ENCODE measurements at regions not wholly inside any gene's neighbourhood (a gene's known extent, or its start where the extent isn't known, plus 50 kb on each side); places are given as distances from the start of the nearest gene placed in this dataset.

GRCh38 chr11:56849250-56849649, 100.8 kb upstream of the OR9G4 start:
- no peak overlapping the region for H3K4me3 ChIP-seq (ENCODE audit: low read depth, low read length)
- TF ChIP-seq, protein P1, sequence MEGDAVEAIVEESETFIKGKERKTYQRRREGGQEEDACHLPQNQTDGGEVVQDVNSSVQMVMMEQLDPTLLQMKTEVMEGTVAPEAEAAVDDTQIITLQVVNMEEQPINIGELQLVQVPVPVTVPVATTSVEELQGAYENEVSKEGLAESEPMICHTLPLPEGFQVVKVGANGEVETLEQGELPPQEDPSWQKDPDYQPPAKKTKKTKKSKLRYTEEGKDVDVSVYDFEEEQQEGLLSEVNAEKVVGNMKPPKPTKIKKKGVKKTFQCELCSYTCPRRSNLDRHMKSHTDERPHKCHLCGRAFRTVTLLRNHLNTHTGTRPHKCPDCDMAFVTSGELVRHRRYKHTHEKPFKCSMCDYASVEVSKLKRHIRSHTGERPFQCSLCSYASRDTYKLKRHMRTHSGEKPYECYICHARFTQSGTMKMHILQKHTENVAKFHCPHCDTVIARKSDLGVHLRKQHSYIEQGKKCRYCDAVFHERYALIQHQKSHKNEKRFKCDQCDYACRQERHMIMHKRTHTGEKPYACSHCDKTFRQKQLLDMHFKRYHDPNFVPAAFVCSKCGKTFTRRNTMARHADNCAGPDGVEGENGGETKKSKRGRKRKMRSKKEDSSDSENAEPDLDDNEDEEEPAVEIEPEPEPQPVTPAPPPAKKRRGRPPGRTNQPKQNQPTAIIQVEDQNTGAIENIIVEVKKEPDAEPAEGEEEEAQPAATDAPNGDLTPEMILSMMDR (IDR thresholded peaks at IDR 0.05; ENCODE audit: insufficient read depth, low read length), result no peak
- DNase-seq (ENCODE audit: low read depth), result no peak

DNA sequence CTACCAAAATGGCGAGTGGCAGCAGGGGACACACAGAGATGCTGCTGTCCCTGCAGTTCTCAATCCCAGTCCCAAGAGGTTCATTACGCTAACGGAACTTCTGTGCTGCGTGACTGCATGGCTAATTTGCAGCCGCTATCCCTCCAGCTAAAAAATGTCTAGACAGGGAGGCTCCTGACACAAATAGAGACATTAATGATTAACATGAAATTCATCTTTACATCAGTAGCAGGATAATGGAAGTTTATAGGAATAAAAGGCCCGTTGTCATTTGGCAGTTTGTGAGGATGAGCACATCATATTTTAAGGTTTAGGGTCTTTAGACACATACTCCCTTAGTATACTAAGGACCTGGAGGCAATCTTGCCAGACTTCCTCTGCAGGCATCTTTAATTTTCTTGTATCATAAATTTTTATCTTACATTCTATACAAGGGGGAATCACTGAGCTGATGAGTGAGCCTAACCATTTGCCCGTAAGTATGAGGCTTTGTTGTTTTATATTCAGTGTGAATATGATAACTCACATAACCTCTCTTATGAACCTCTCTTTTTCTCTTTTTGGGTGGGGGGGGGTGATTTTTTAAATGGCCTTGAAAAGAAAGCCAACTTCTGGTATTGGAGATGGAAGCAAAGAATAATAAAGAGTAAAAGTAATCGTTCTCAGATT, 99.8 kb upstream of the OR9G4 start:
- no peak for DNase-seq (ENCODE audit: low read depth)
- no peak overlapping the region for H3K4me3 ChIP-seq (ENCODE audit: low read depth, low read length)
- TF ChIP-seq, protein P1 (IDR thresholded peaks at IDR 0.05; ENCODE audit: insufficient read depth, low read length), result no peak

GRCh38 chr11:56846631-56847576, 98.4 kb upstream of the OR9G4 start:
- no peak overlapping the region for H3K4me3 ChIP-seq (ENCODE audit: low read depth, low read length)
- TF ChIP-seq, protein P1 (IDR thresholded peaks at IDR 0.05; ENCODE audit: insufficient read depth, low read length), result no peak
- DNase-seq (ENCODE audit: low read depth), result no peak

DNA sequence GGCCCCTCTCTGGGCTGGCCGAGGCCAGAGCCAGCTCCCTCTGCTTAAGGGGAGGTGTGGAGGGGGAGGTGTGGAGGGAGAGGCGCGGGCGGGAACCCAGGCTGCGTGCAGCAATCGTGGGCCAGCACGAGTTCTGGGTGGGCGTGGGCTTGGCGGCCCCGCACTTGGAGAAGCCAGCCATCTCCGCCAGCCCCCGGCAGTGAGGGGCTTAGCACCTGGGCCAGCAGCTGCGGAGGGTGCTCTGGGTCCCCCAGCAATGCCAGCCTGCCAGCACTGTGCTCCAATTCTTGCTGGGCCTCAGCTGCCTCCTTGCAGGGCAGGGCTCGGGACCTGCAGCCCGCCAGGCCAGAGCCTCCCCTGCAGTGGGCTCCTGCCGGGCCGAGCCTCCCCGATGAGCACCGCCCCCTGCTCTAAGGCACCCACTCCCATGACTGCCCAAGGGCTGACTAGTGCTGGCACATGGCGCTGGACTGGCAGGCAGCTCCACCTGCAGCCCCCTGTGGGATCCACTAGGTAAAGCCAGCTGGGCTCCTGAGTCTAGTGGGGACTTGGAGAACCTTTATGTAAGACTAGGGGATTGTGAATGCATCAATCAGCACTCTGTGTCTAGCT, 96.7 kb upstream of the OR9G4 start:
- TF ChIP-seq, protein P1 (IDR thresholded peaks at IDR 0.05; ENCODE audit: insufficient read depth, low read length), result no peak
- H3K4me3 ChIP-seq (ENCODE audit: low read depth, low read length), result no peak overlapping the region
- DNase-seq (ENCODE audit: low read depth), result no peak

DNA sequence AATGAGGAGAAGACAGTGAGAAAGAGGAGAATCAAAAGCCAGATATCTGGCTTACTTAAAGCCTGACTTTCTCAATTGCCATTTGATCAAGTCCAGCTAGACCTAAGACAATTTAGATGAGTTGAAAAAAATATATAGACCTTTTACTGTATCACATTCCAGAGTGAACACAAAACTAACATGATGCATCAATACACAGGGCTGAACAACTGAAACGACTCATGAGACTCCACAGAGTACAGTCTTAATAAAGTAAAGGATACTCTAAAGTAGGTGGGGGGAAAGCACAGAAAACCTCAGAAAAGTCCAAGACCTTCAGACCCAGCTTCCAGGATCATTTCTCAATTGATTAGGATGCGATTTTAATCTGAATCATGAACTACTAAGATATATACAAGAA, 95.3 kb upstream of the OR9G4 start:
- DNase-seq (ENCODE audit: low read depth), result no peak
- TF ChIP-seq, protein P1 (IDR thresholded peaks at IDR 0.05; ENCODE audit: insufficient read depth, low read length), result no peak
- H3K4me3 ChIP-seq (ENCODE audit: low read depth, low read length), result no peak overlapping the region

DNA sequence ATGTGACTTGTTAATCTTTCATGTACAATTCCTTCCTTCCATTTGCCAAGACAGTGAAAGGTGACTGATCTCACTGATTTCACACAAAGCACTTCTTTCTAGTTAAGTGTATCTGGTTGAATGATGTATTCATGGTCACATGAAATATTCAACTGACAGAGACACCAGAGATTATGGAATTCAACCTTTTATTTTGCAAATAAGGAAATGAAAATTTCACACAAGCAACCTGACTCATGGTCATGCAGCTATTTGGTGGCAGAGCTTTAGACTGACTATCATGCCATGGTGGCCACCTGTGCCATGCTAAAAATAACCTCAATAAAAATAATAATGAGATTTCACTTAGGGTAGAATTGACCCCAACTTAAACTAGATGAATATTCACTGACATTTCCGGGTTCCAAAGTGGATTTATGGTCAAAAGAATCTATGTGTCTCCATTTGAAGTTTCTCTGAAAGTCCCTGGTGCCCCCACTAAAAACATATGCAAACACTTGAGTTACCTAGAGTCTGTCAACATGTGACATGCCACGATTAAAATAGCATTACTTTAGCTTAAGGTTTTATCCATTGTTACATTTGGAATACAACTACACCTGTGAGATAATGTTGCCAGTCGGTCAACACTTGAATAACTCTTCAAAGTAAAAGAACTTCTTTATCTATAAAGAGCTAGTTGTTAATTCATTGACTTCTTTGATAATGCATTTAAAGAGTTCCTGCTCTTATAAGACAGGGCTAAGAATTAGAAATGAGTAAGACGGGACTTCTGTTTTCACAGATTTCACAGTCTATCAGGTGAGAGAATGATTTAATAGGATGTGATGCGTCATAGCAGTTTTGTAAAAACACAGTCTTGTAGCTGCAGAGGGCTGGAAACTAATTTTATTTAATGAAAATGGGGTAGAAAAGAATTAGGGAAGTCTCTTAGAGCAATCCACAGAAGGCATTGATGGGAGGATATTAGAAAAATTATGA, 94.6 kb upstream of the OR9G4 start:
- no peak for DNase-seq (ENCODE audit: low read depth)
- no peak overlapping the region for H3K4me3 ChIP-seq (ENCODE audit: low read depth, low read length)
- TF ChIP-seq, protein P1 (IDR thresholded peaks at IDR 0.05; ENCODE audit: insufficient read depth, low read length), result no peak

Measured in fibroblast of the aortic adventitia (primary cell).